Thyroid gland (tissue), 4 donors: ENCODE measurements at regions not wholly inside any gene's neighbourhood (a gene's known extent, or its start where the extent isn't known, plus 50 kb on each side); places are given as distances from the start of the nearest gene placed in this dataset.

Source experiments
- CTCF ChIP-seq, 6 experiments: fragments of 200-600 bp in 3 of 6; fragments of 450-650 bp in 3 of 6; sonication (generic) in 3 of 6; IDR thresholded peaks; one replicate each; pipeline ENCODE4 v1.5.1; 2016 to 2019; ENCODE audit warnings: antibody characterized with exemption in 6 of 6, mild to moderate bottlenecking in 2 of 6, inconsistent platforms in 1 of 6, moderate library complexity in 1 of 6
- POLR2A ChIP-seq, 2 donors: fragments of 450-650 bp; IDR thresholded peaks; one replicate each; pipeline ENCODE4 v1.6.1; 2017; ENCODE audit warnings: antibody characterized with exemption in 2 of 2, mild to moderate bottlenecking in 2 of 2, moderate library complexity in 1 of 2

GRCh38 chr22:47322854-47323253, 560.4 kb downstream of the TBC1D22A start:
- TF ChIP-seq CTCF (IDR thresholded peaks at IDR 0.05) (no peak), POLR2A (IDR thresholded peaks at IDR 0.05) (no peak)
